ENCODE measurements at regions not wholly inside any gene's neighbourhood (a gene's known extent, or its start where the extent isn't known, plus 50 kb on each side); places are given as distances from the start of the nearest gene placed in this dataset.

DNA sequence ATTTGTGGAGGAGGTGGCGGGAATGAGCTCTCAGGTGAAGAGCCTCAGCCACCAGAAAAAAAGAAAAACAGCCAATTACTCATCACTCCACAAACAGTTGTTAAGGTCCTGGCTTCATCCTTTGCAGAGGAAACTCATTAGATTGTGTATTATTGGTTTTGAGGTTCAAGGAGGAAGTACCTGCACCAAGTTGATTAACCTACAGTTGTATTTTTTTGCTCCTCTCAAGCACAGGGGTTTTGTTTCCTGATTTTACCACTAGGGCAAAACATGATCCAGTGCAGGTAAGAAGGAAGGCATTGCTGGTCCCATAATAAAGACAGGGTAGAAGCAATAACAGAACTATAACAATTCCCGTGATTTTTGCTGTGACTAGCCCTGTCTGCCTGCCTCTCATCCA, 84.0 kb upstream of the QRFPR start:
- no peak overlapping the region for H3K4me3 Mint-ChIP-seq (ENCODE audit: unreplicated experiment)
- no peak for DNase-seq (ENCODE audit: unreplicated experiment)
- H3K4me1 Mint-ChIP-seq (ENCODE audit: insufficient read depth, unreplicated experiment), result no peaks in the 10 kb centered on the region
- no peaks in the 10 kb centered on the region for H3K27me3 Mint-ChIP-seq (ENCODE audit: insufficient read depth, unreplicated experiment)
- CTCF ChIA-PET, result interaction anchor here (0.6 to 8.0 kb wide), 6 partner anchors 13 to 1057 kb away, joined by 3 to 92 read pairs (median 5); no protein-coding TSS in a partner anchor
- H3K9me3 Mint-ChIP-seq (ENCODE audit: unreplicated experiment), result no peaks in the 10 kb centered on the region
- no peak overlapping the region for H3K27ac Mint-ChIP-seq (ENCODE audit: low read depth, unreplicated experiment)
- no TSS peak for BruUV-seq (replicated peaks)
- TF ChIP-seq, protein P1, sequence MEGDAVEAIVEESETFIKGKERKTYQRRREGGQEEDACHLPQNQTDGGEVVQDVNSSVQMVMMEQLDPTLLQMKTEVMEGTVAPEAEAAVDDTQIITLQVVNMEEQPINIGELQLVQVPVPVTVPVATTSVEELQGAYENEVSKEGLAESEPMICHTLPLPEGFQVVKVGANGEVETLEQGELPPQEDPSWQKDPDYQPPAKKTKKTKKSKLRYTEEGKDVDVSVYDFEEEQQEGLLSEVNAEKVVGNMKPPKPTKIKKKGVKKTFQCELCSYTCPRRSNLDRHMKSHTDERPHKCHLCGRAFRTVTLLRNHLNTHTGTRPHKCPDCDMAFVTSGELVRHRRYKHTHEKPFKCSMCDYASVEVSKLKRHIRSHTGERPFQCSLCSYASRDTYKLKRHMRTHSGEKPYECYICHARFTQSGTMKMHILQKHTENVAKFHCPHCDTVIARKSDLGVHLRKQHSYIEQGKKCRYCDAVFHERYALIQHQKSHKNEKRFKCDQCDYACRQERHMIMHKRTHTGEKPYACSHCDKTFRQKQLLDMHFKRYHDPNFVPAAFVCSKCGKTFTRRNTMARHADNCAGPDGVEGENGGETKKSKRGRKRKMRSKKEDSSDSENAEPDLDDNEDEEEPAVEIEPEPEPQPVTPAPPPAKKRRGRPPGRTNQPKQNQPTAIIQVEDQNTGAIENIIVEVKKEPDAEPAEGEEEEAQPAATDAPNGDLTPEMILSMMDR (IDR thresholded peaks at IDR 0.05; ENCODE audit: unreplicated experiment), result peak; percentile 11
- POLR2A ChIA-PET, result interaction anchor here (0.5 to 0.6 kb wide), 2 partner anchors 119 to 245 kb away, joined by 3 to 4 read pairs; no protein-coding TSS in a partner anchor
- H3K36me3 Mint-ChIP-seq (ENCODE audit: insufficient read depth, unreplicated experiment), result no peaks in the 10 kb centered on the region
- intact Hi-C loops (cut with micrococcal nuclease), result no loop called here

DNA sequence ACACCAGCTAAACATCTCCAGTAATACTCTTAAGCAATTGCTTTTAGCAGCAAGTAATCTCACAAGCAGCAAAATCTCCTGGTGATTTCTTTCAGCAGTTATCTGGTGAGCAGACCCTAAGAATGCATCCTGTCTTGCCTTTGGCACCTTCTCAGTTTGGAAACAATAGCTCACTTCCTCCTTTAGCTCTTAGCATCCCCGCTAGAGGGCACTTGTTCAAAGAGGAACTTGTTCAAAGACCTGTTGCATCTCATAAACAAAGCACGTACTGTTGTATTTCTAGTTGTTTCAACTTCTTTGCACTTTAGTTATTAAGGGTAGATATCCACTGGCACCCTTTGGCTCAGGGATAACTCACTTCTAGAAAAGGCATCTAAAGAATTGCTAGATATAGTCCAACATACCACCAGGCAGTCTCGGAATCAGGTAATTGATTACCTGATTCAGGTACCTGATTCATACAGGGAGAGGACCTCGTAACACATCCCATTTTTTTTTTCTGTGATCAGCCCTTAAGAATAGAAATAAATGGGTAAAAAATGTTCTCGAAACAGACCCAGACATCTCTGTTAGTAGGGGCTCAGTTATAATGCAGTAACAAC, 81.9 kb upstream of the QRFPR start:
- Mint-ChIP-seq H3K36me3 (ENCODE audit: insufficient read depth, unreplicated experiment) (no peaks in the 10 kb centered on the region), H3K27me3 (ENCODE audit: insufficient read depth, unreplicated experiment) (no peaks in the 10 kb centered on the region), H3K4me3 (ENCODE audit: unreplicated experiment) (no peak overlapping the region), H3K27ac (ENCODE audit: low read depth, unreplicated experiment) (no peak overlapping the region), H3K4me1 (ENCODE audit: insufficient read depth, unreplicated experiment) (no peaks in the 10 kb centered on the region), H3K9me3 (ENCODE audit: unreplicated experiment) (no peaks in the 10 kb centered on the region)
- TF ChIP-seq, protein P1 (IDR thresholded peaks at IDR 0.05; ENCODE audit: unreplicated experiment), result peak; percentile 63
- intact Hi-C loops (cut with micrococcal nuclease), result loop anchor here (1.0 kb wide), 3 partner anchors 92 to 274 kb away; no protein-coding TSS in a partner anchor
- no TSS peak for BruUV-seq (replicated peaks)
- ChIA-PET POLR2A (interaction anchor here (0.7 to 1.2 kb wide), 3 partner anchors 83 to 194 kb away, joined by 3 to 6 read pairs (median 4); partner anchors contain the start of gene QRFPR), CTCF (interaction anchor here (0.5 to 8.0 kb wide), 57 partner anchors 8 to 1309 kb away, joined by 3 to 92 read pairs (median 4); partner anchors contain the start of gene ANXA5)
- DNase-seq (ENCODE audit: unreplicated experiment), result peak; percentile 85

DNA sequence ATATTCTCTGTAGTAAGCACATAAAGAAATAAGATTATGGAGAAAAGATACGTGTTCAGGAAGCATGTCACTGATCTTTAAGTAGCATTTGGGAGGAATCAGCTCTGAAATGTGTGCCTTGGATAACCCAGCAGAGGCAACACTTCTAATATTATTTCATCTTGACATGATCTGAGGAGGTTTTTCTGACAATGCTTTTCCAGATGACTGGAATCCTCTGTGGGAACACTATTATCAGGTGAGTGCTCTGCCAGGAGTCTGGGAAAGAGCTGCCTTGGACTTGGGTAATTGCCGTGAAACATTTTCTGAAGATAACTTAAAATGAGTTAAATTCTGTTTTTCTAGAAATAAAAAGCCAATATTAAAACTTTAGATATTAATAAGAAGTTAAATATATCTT, 78.2 kb upstream of the QRFPR start:
- no peak overlapping the region for H3K27ac Mint-ChIP-seq (ENCODE audit: low read depth, unreplicated experiment)
- ChIA-PET POLR2A (interaction anchor here (0.5 to 0.6 kb wide), 2 partner anchors 192 to 349 kb away, joined by 3 read pairs; no protein-coding TSS in a partner anchor), CTCF (interaction anchor here (0.6 to 3.0 kb wide), 9 partner anchors 49 to 278 kb away, joined by 3 to 12 read pairs (median 5); no protein-coding TSS in a partner anchor)
- H3K4me3 Mint-ChIP-seq (ENCODE audit: unreplicated experiment), result no peak overlapping the region
- BruUV-seq (replicated peaks), result no TSS peak
- H3K27me3 Mint-ChIP-seq (ENCODE audit: insufficient read depth, unreplicated experiment), result peaks cover 11% of the 10 kb centered on the region
- TF ChIP-seq, protein P1 (IDR thresholded peaks at IDR 0.05; ENCODE audit: unreplicated experiment), result no peak
- intact Hi-C loops (cut with micrococcal nuclease), result no loop called here
- H3K36me3 Mint-ChIP-seq (ENCODE audit: insufficient read depth, unreplicated experiment), result no peaks in the 10 kb centered on the region
- H3K9me3 Mint-ChIP-seq (ENCODE audit: unreplicated experiment), result no peaks in the 10 kb centered on the region
- H3K4me1 Mint-ChIP-seq (ENCODE audit: insufficient read depth, unreplicated experiment), result no peaks in the 10 kb centered on the region
- no peak for DNase-seq (ENCODE audit: unreplicated experiment)

DNA sequence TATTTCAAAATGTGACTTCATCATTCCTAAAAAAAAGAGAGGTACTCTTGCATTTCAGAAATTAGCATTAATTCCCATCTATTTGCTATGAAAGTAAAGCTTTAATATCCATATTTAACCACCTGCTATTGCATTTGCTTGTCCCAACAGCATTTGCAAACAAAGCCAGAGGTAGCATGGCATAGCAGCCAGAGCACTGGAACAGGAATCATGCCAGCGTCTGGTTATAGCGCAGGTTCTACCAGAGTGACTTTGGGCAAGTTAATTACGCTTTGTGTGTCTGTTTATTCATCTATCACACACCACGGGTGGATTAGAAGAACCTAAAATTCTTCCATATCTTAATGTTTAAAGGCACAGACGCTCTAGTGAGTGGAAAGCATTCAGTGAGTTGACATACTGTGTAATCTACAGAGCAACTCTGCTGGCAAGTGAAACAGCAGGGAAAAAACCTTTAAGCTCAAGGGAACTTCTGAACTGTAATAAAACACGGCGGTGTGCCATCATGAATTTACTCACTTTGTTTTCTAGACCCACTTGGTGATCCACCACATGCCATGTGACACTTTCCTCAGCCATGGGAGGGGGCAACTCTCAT, 76.6 kb upstream of the QRFPR start:
- no TSS peak for BruUV-seq (replicated peaks)
- ChIA-PET POLR2A (interaction anchor here (0.7 kb wide), 1 partner anchor 176 kb away, joined by 3 read pairs; no protein-coding TSS in a partner anchor), CTCF (interaction anchor here (0.6 to 3.0 kb wide), 3 partner anchors 87 to 280 kb away, joined by 3 to 10 read pairs (median 6); no protein-coding TSS in a partner anchor)
- Mint-ChIP-seq H3K27me3 (ENCODE audit: insufficient read depth, unreplicated experiment) (peaks cover 16% of the 10 kb centered on the region), H3K36me3 (ENCODE audit: insufficient read depth, unreplicated experiment) (no peaks in the 10 kb centered on the region), H3K4me3 (ENCODE audit: unreplicated experiment) (no peak overlapping the region), H3K27ac (ENCODE audit: low read depth, unreplicated experiment) (no peak overlapping the region), H3K4me1 (ENCODE audit: insufficient read depth, unreplicated experiment) (no peaks in the 10 kb centered on the region), H3K9me3 (ENCODE audit: unreplicated experiment) (no peaks in the 10 kb centered on the region)
- intact Hi-C loops (cut with micrococcal nuclease), result no loop called here
- TF ChIP-seq, protein P1 (IDR thresholded peaks at IDR 0.05; ENCODE audit: unreplicated experiment), result no peak
- DNase-seq (ENCODE audit: unreplicated experiment), result no peak

All from MCF 10A (cell line).